Ovary (tissue), 7 donors: ENCODE measurements at regions not wholly inside any gene's neighbourhood (a gene's known extent, or its start where the extent isn't known, plus 50 kb on each side); places are given as distances from the start of the nearest gene placed in this dataset.

ENCODE experiments used
- DNase-seq, 5 donors: peaks; one replicate each; pipeline ENCODE4 v3.0.0-alpha.2; 2019 to 2020
- H3K27ac ChIP-seq, 2 donors: fragments of 200-600 bp; one replicate each; pipeline versions ENCODE4 v1.5.1 to v1.8.0; 2019 to 2022
- H3K27me3 ChIP-seq: fragments of 200-600 bp; one replicate; pipeline ENCODE4 v1.8.0; 2022
- H3K36me3 ChIP-seq: fragments of 200-600 bp; sonication (generic); one replicate; pipeline ENCODE4 v1.5.1; 2019
- H3K4me1 ChIP-seq: one replicate; pipeline ENCODE4 v1.8.1; 2013; ENCODE audit warnings: mild to moderate bottlenecking, moderate library complexity; ENCODE audit not compliant: insufficient read depth
- H3K4me3 ChIP-seq: fragments of 200-600 bp; sonication (generic); one replicate; pipeline ENCODE4 v1.5.1; 2017
- H3K9me3 ChIP-seq, 2 donors: fragments of 200-600 bp in 1 of 2; sonication (generic) in 1 of 2; one replicate each; pipeline versions ENCODE4 v1.5.1 to v1.8.1; 2013 to 2019; ENCODE audit warnings: mild to moderate bottlenecking in 1 of 2, moderate library complexity in 1 of 2
- CTCF ChIP-seq, 3 donors: fragments of 450-650 bp in 2 of 3; fragments of 200-600 bp in 1 of 3; IDR thresholded peaks; one replicate each; pipeline versions ENCODE4 v1.5.1 to v1.8.0; 2016 to 2022; ENCODE audit warnings: antibody characterized with exemption in 3 of 3, mild to moderate bottlenecking in 1 of 3
- EP300 ChIP-seq: sonication (generic); formaldehyde crosslinking; IDR thresholded peaks from one replicate; pipeline ENCODE4 v1.6.1; 2017; ENCODE audit warnings: antibody characterized with exemption
- POLR2A ChIP-seq: fragments of 450-650 bp; IDR thresholded peaks from one replicate; pipeline ENCODE4 v1.6.1; 2017; ENCODE audit warnings: antibody characterized with exemption, mild to moderate bottlenecking, moderate library complexity
- WGBS, 3 donors: extraction: QIAGEN DNeasy Blood & Tissue Kit in 1 of 3; methylation state at CpG; one replicate each; pipeline versions ENCODE4 v1.1.5 to v1.1.7; 2013 to 2017; 5-methylcytosine and 5-hydroxymethylcytosine counted together
- intact Hi-C, 4 donors: fragments of 100-400 bp; cut with DNase I; formaldehyde crosslinking; loops; one replicate each; pipeline versions ENCODE4 v1.11.0 to v1.15.1; 2022 to 2023
- donor health status: DM: no; HTN: no; CAD: no; lungs with moderate emphysema.
- donor health status: DM: no; HTN: no; CAD: no.
- donor health status: Bipolar disorder and iron deficiency.
- donor health status: DM: no; HTN: no; CAD: no.
- donor health status: DM: yes; HTN: yes; CAD: no.

- Histone ChIP-seq H3K4me3 (no peak overlapping the region), H3K36me3 (no peaks in the 10 kb centered on the region), H3K4me1 (no peaks in the 10 kb centered on the region), H3K27me3 (no peaks in the 10 kb centered on the region), H3K27ac (no peak overlapping the region), H3K9me3 (no peaks in the 10 kb centered on the region)
- intact Hi-C loops: no loop called here
- DNase-seq: no peak
- TF ChIP-seq CTCF (IDR thresholded peaks at IDR 0.05): no peak
- no peak for TF ChIP-seq EP300
- no peak for TF ChIP-seq POLR2A
These were observed 1429.3 kb downstream of the EFNA5 start for GRCh38 chr5:106241409-106241808.

DNA sequence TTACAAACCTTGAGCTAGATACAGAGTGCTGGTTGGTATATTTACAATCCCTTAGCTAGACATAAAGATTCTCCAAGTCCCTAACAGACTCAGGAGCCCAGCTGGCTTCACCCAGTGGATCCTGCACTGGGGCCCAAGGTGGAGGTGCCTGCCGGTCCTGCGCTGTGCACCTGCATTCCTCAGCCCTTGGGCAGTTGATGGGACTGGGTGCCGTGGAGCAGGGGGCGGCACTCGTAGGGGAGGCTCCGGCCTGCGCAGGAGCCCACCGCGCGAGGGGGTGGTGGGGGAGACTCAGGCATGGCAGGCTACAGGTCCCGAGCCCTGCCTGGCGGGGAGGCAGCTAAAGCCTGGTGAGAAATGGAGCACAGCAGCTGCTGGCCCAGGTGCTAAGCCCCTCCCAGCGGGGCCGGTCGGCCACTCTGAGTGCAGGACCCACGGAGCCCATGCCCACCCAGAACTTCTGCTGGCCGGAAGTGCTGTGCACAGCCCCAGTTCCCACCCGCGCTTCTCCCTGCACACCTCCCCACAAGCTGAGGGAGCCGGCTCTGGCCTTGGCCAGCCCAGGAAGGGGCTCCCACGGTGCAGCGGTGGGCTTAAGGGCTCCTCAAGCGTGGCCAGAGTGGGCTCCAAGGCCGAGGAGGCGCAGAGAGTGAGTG lies 1464.7 kb downstream of the EFNA5 start:
- no peak overlapping the region for H3K4me3 ChIP-seq
- H3K27me3 ChIP-seq: no peaks in the 10 kb centered on the region
- DNase-seq: no peak
- no peaks in the 10 kb centered on the region for H3K36me3 ChIP-seq
- H3K4me1 ChIP-seq: no peaks in the 10 kb centered on the region
- H3K27ac ChIP-seq: no peak overlapping the region
- 95 to 97% (median 95%) methylated on average over 24 to 25 of the region's 25 CpGs for WGBS, 3 donors
- intact Hi-C loops: no loop called here
- H3K9me3 ChIP-seq: no peaks in the 10 kb centered on the region
- TF ChIP-seq EP300: no peak
- TF ChIP-seq POLR2A: no peak

GRCh38 chr5:106202035-106202434 lies 1468.7 kb downstream of the EFNA5 start:
- Histone ChIP-seq H3K4me3 (no peak overlapping the region), H3K36me3 (no peaks in the 10 kb centered on the region), H3K27me3 (no peaks in the 10 kb centered on the region), H3K9me3 (no peaks in the 10 kb centered on the region), H3K27ac (no peak overlapping the region), H3K4me1 (no peaks in the 10 kb centered on the region)
- TF ChIP-seq EP300: no peak
- 93 to 97% (median 95%) methylated on average over 2 of the region's 2 CpGs for WGBS, 3 donors
- intact Hi-C loops: no loop called here
- no peak for DNase-seq

DNA sequence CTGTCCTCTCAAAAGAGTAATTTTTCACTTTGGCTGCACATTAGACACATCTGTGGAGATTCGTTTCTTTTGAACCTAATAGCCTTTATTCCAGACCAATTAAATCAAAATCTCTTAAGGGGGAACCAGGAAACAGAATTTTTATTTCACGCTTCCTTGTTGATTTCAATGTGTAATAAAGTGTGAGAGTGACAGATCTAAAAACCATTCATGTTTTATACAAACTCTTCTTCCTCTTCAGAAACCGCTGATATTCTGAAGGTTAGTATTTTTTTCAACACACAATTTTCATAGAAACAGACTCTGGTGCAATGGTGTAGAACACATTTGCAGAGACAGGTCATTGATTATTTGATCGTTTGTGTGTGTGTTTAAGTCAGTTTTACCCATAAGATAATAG lies 1469.8 kb downstream of the EFNA5 start:
- Histone ChIP-seq H3K27me3 (no peaks in the 10 kb centered on the region), H3K4me3 (no peak overlapping the region), H3K27ac (no peak overlapping the region), H3K36me3 (no peaks in the 10 kb centered on the region), H3K9me3 (no peaks in the 10 kb centered on the region), H3K4me1 (no peaks in the 10 kb centered on the region)
- 81 to 84% (median 83%) methylated on average over 4 of the region's 4 CpGs for WGBS, 3 donors
- TF ChIP-seq EP300 (no peak), CTCF (IDR thresholded peaks at IDR 0.05) (no peak), POLR2A (no peak)
- no peak for DNase-seq
- intact Hi-C loops: no loop called here

DNA sequence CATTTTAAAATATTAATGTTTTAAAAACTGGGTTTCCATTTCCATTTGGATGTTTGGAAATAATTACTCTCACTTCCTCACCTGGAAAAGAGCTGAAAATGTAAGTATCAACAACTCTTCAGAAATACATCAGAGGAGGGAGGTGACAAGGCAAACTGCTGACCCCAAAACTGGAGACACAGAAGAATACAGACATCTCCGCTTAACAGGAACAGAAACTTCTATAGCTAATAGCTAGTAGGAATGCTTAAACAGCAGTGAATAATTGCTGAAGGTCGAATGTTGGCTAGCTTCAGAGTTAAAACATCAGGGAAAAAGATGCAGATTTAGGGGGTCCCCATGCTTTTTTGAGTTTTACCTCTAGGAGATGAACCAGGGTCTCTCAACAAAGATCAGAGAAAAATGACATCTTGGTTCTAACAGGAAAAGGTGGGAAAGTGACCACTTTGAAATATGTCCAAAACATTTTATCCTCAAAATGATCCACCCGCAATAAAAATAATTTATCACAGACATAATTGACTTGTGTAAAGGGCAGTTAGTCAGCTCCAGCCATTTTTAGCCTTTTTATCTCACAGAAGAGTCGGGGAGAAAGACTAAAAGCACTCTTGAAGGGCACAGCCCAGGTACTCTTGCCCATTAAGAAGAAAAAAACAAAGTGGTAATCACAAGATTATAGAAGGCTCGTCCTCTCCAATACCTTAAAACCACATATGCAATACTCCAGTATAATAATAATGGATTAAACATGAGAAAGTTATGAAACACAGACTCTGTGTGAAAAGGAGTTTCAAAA lies 1474.9 kb downstream of the EFNA5 start:
- no peak for TF ChIP-seq CTCF (IDR thresholded peaks at IDR 0.05)
- no peak for DNase-seq
- Histone ChIP-seq H3K9me3 (no peaks in the 10 kb centered on the region), H3K4me1 (no peaks in the 10 kb centered on the region), H3K27me3 (peaks cover 3% of the 10 kb centered on the region), H3K4me3 (no peak overlapping the region), H3K36me3 (no peaks in the 10 kb centered on the region), H3K27ac (no peak overlapping the region)
- intact Hi-C loops: no loop called here
- 65 to 68% (median 66%) methylated on average over 5 of the region's 5 CpGs for WGBS, 3 donors
